ENCODE measurements at regions not wholly inside any gene's neighbourhood (a gene's known extent, or its start where the extent isn't known, plus 50 kb on each side); places are given as distances from the start of the nearest gene placed in this dataset.

GRCh38 chr6:85706272-85706671, 63.6 kb upstream of the SYNCRIP start:
- TF ChIP-seq PTBP1 (IDR thresholded peaks at IDR 0.05; ENCODE audit: low read depth, low read length, poor library complexity, severe bottlenecking) (no peak), HMGXB4 (CRISPR knock-in tag; IDR thresholded peaks at IDR 0.05; ENCODE audit: borderline replicate concordance in 1 of 2, low read depth in 1 of 2) (no peak), MBD4 (IDR thresholded peaks at IDR 0.05; ENCODE audit: borderline replicate concordance, low read length) (no peak), ZNF609 (CRISPR knock-in tag; IDR thresholded peaks at IDR 0.05; ENCODE audit: borderline replicate concordance) (no peak), ZNF30 (CRISPR knock-in tag; IDR thresholded peaks at IDR 0.05) (no peak)
